ENCODE measurements at regions not wholly inside any gene's neighbourhood (a gene's known extent, or its start where the extent isn't known, plus 50 kb on each side); places are given as distances from the start of the nearest gene placed in this dataset.

GRCh38 chr13:73224703-73225102, 165.9 kb downstream of the KLF5 start:
- no TSS peak for BruUV-seq (replicated peaks)
- H3K27ac Mint-ChIP-seq (ENCODE audit: low read depth, unreplicated experiment), result peak overlapping the region; percentile 28
- H3K4me1 Mint-ChIP-seq (ENCODE audit: insufficient read depth, unreplicated experiment), result peaks cover 17% of the 10 kb centered on the region
- intact Hi-C loops (cut with micrococcal nuclease), result loop anchor here (2.0 to 10.0 kb wide), 6 partner anchors 110 to 478 kb away; no protein-coding TSS in a partner anchor
- no peak for TF ChIP-seq CTCF (IDR thresholded peaks at IDR 0.05; ENCODE audit: unreplicated experiment)
- no peaks in the 10 kb centered on the region for H3K36me3 Mint-ChIP-seq (ENCODE audit: insufficient read depth, unreplicated experiment)
- ChIA-PET CTCF (interaction anchor here (0.6 kb wide), 2 partner anchors 87 to 165 kb away, joined by 3 to 5 read pairs; no protein-coding TSS in a partner anchor), POLR2A (no interaction called here)
- H3K4me3 Mint-ChIP-seq (ENCODE audit: unreplicated experiment), result no peak overlapping the region
- DNase-seq (ENCODE audit: unreplicated experiment), result peak; percentile 89
- no peaks in the 10 kb centered on the region for H3K27me3 Mint-ChIP-seq (ENCODE audit: insufficient read depth, unreplicated experiment)
- no peaks in the 10 kb centered on the region for H3K9me3 Mint-ChIP-seq (ENCODE audit: unreplicated experiment)

GRCh38 chr13:73223372-73223781, 164.6 kb downstream of the KLF5 start:
- no peak for TF ChIP-seq CTCF (IDR thresholded peaks at IDR 0.05; ENCODE audit: unreplicated experiment)
- Mint-ChIP-seq H3K36me3 (ENCODE audit: insufficient read depth, unreplicated experiment) (no peaks in the 10 kb centered on the region), H3K27ac (ENCODE audit: low read depth, unreplicated experiment) (peak overlapping the region; percentile 28), H3K4me1 (ENCODE audit: insufficient read depth, unreplicated experiment) (peaks cover 17% of the 10 kb centered on the region), H3K27me3 (ENCODE audit: insufficient read depth, unreplicated experiment) (no peaks in the 10 kb centered on the region), H3K9me3 (ENCODE audit: unreplicated experiment) (no peaks in the 10 kb centered on the region), H3K4me3 (ENCODE audit: unreplicated experiment) (no peak overlapping the region)
- DNase-seq (ENCODE audit: unreplicated experiment), result no peak
- POLR2A ChIA-PET, result interaction anchor here (0.7 kb wide), 1 partner anchor 145 kb away, joined by 3 read pairs; no protein-coding TSS in a partner anchor
- CTCF ChIA-PET, result interaction anchor here (0.5 kb wide), 1 partner anchor 23 kb away, joined by 3 read pairs; no protein-coding TSS in a partner anchor
- intact Hi-C loops (cut with micrococcal nuclease), result loop anchor here (10.0 kb wide), 1 partner anchor 379 kb away; no protein-coding TSS in a partner anchor
- no TSS peak for BruUV-seq (replicated peaks)

GRCh38 chr13:73222627-73223305, 164.0 kb downstream of the KLF5 start:
- ChIA-PET CTCF (no interaction called here), POLR2A (no interaction called here)
- DNase-seq (ENCODE audit: unreplicated experiment), result no peak
- Mint-ChIP-seq H3K4me3 (ENCODE audit: unreplicated experiment) (no peak overlapping the region), H3K36me3 (ENCODE audit: insufficient read depth, unreplicated experiment) (no peaks in the 10 kb centered on the region), H3K27me3 (ENCODE audit: insufficient read depth, unreplicated experiment) (no peaks in the 10 kb centered on the region), H3K27ac (ENCODE audit: low read depth, unreplicated experiment) (no peak overlapping the region), H3K4me1 (ENCODE audit: insufficient read depth, unreplicated experiment) (peaks cover 21% of the 10 kb centered on the region), H3K9me3 (ENCODE audit: unreplicated experiment) (no peaks in the 10 kb centered on the region)
- intact Hi-C loops (cut with micrococcal nuclease), result loop anchor here (10.0 kb wide), 1 partner anchor 378 kb away; no protein-coding TSS in a partner anchor
- TF ChIP-seq CTCF (IDR thresholded peaks at IDR 0.05; ENCODE audit: unreplicated experiment), result no peak
- BruUV-seq (replicated peaks), result no TSS peak

GRCh38 chr13:73220966-73221720, 162.3 kb downstream of the KLF5 start:
- H3K4me1 Mint-ChIP-seq (ENCODE audit: insufficient read depth, unreplicated experiment), result peaks cover 26% of the 10 kb centered on the region
- DNase-seq (ENCODE audit: unreplicated experiment), result peak; percentile 34

More at GRCh38 chr13:73220966-73221720, 162.3 kb downstream of the KLF5 start:
- BruUV-seq (replicated peaks), result no TSS peak
- TF ChIP-seq CTCF (IDR thresholded peaks at IDR 0.05; ENCODE audit: unreplicated experiment), result no peak
- H3K4me3 Mint-ChIP-seq (ENCODE audit: unreplicated experiment), result no peak overlapping the region
- no peaks in the 10 kb centered on the region for H3K36me3 Mint-ChIP-seq (ENCODE audit: insufficient read depth, unreplicated experiment)
- POLR2A ChIA-PET, result no interaction called here
- H3K9me3 Mint-ChIP-seq (ENCODE audit: unreplicated experiment), result no peaks in the 10 kb centered on the region
- H3K27ac Mint-ChIP-seq (ENCODE audit: low read depth, unreplicated experiment), result no peak overlapping the region
- CTCF ChIA-PET, result no interaction called here
- H3K27me3 Mint-ChIP-seq (ENCODE audit: insufficient read depth, unreplicated experiment), result no peaks in the 10 kb centered on the region
- intact Hi-C loops (cut with micrococcal nuclease), result loop anchor here (10.0 kb wide), 1 partner anchor 376 kb away; no protein-coding TSS in a partner anchor
